GM21447 (cell line): ENCODE measurements at regions not wholly inside any gene's neighbourhood (a gene's known extent, or its start where the extent isn't known, plus 50 kb on each side); places are given as distances from the start of the nearest gene placed in this dataset.
"Not testable (repeated sequence)": the region's sequence is repeated elsewhere in the genome, so short reads cannot be mapped to it uniquely, and the experiment has no call there.

Experiments used
- ATAC-seq: cut with Tn5 transposase; IDR thresholded peaks from one replicate; pipeline ENCODE4 v1.9.1; 2021; ENCODE audit not compliant: unreplicated experiment

- ATAC-seq: no peak
Measured at GRCh38 chr7:126178865-126179264, 1073.9 kb downstream of the GRM8 start.

- ATAC-seq: no peak
Measured at GRCh38 chr7:126177782-126178181, 1075.0 kb downstream of the GRM8 start.

- no peak for ATAC-seq
Measured at GRCh38 chr7:126166645-126167044, 1086.1 kb downstream of the GRM8 start.

GRCh38 chr7:126163647-126164046, 1089.1 kb downstream of the GRM8 start:
- ATAC-seq: no peak

- no peak for ATAC-seq
Measured at GRCh38 chr7:126157391-126157790, 1095.3 kb downstream of the GRM8 start.

- no peak for ATAC-seq
Measured at GRCh38 chr7:126150278-126150958, 1102.3 kb downstream of the GRM8 start.

GRCh38 chr7:126140858-126141466, 1111.8 kb downstream of the GRM8 start:
- no peak for ATAC-seq

GRCh38 chr7:126119981-126120380, 1132.8 kb downstream of the GRM8 start:
- ATAC-seq: no peak

GRCh38 chr7:126103582-126103981, 1149.2 kb downstream of the GRM8 start:
- no peak for ATAC-seq

- no peak for ATAC-seq
Measured at GRCh38 chr7:126083014-126083413, 1153.4 kb upstream of the POT1 start.

- no peak for ATAC-seq
Measured at GRCh38 chr7:126079581-126079980, 1150.0 kb upstream of the POT1 start.

GRCh38 chr7:126079151-126079550, 1149.5 kb upstream of the POT1 start:
- no peak for ATAC-seq

- ATAC-seq: no peak
Measured at GRCh38 chr7:126065766-126066165, 1136.1 kb upstream of the POT1 start.

GRCh38 chr7:126057979-126058378, 1128.4 kb upstream of the POT1 start:
- no peak for ATAC-seq

- ATAC-seq: not testable (repeated sequence)
Measured at GRCh38 chr7:126056613-126057012, 1127.0 kb upstream of the POT1 start.

- no peak for ATAC-seq
Measured at GRCh38 chr7:126052229-126052628, 1122.6 kb upstream of the POT1 start.

GRCh38 chr7:126044662-126045061, 1115.0 kb upstream of the POT1 start:
- no peak for ATAC-seq

- no peak for ATAC-seq
Measured at GRCh38 chr7:126041472-126041871, 1111.8 kb upstream of the POT1 start.

- ATAC-seq: no peak
Measured at GRCh38 chr7:126040114-126041045, 1110.8 kb upstream of the POT1 start.

- no peak for ATAC-seq
Measured at GRCh38 chr7:126026421-126027088, 1096.9 kb upstream of the POT1 start.

GRCh38 chr7:126022452-126022851, 1092.8 kb upstream of the POT1 start:
- no peak for ATAC-seq
